Esophagus muscularis mucosa (tissue), 4 donors: ENCODE measurements at regions not wholly inside any gene's neighbourhood (a gene's known extent, or its start where the extent isn't known, plus 50 kb on each side); places are given as distances from the start of the nearest gene placed in this dataset.
A peak's percentile ranks its signal among the peaks of the same experiment; 100 is the strongest.
"Not testable (repeated sequence)": the region's sequence is repeated elsewhere in the genome, so short reads cannot be mapped to it uniquely, and the experiment has no call there.

ENCODE experiments used
- DNase-seq: peaks from one replicate; pipeline ENCODE4 v3.0.0-alpha.2; 2017; ENCODE audit errors: extremely low spot score
- H3K27ac ChIP-seq, 4 donors: fragments of 200-600 bp; sonication (generic); replicated peaks in 1 of 4; 1 replicate in 3 of 4; 2 replicates in 1 of 4; pipeline ENCODE4 v1.5.1; 2016 to 2019; ENCODE audit warnings: mild to moderate bottlenecking in 1 of 4
- H3K27me3 ChIP-seq, 4 donors: fragments of 200-600 bp; sonication (generic); one replicate each; pipeline versions ENCODE4 v1.5.1 to v1.6.0; 2016 to 2019
- H3K36me3 ChIP-seq, 4 donors: fragments of 200-600 bp; sonication (generic); one replicate each; pipeline ENCODE4 v1.5.1; 2016 to 2019
- H3K4me1 ChIP-seq, 4 donors: fragments of 200-600 bp; sonication (generic); one replicate each; pipeline ENCODE4 v1.5.1; 2016 to 2019
- H3K4me3 ChIP-seq, 4 donors: fragments of 200-600 bp; sonication (generic); 1 replicate in 2 of 4; 2 replicates in 2 of 4; pipeline ENCODE4 v1.5.1; 2016 to 2019; ENCODE audit warnings: mild to moderate bottlenecking in 4 of 4, moderate library complexity in 1 of 4
- H3K9me3 ChIP-seq, 4 donors: fragments of 200-600 bp; sonication (generic); 1 replicate in 3 of 4; 2 replicates in 1 of 4; pipeline ENCODE4 v1.5.1; 2016 to 2019
- EP300 ChIP-seq: sonication (generic); formaldehyde crosslinking; IDR thresholded peaks from one replicate; pipeline ENCODE4 v1.6.1; 2017; ENCODE audit warnings: antibody characterized with exemption
- POLR2A ChIP-seq: fragments of 450-650 bp; IDR thresholded peaks from one replicate; pipeline ENCODE4 v1.6.1; 2017; ENCODE audit warnings: antibody characterized with exemption, moderate library complexity, mild to moderate bottlenecking, low read depth
- POLR2AphosphoS5 ChIP-seq, 2 donors: sonication (generic); formaldehyde crosslinking; IDR thresholded peaks; one replicate each; pipeline ENCODE4 v1.6.1; 2017; ENCODE audit warnings: antibody characterized with exemption in 2 of 2
- WGBS: methylation state at CpG from one replicate; pipeline ENCODE4 v1.1.5; 2018; 5-methylcytosine and 5-hydroxymethylcytosine counted together
- intact Hi-C: fragments of 100-400 bp; cut with DNase I; formaldehyde crosslinking; loops from one replicate; pipeline ENCODE4 v1.15.1; 2023
- TF ChIP-seq, protein P1 (sequence below), 3 experiments: fragments of 200-600 bp in 2 of 3; fragments of 450-650 bp in 1 of 3; sonication (generic) in 2 of 3; IDR thresholded peaks; one replicate each; pipeline ENCODE4 v1.5.1; 2017 to 2019; ENCODE audit warnings: antibody characterized with exemption in 3 of 3, mild to moderate bottlenecking in 2 of 3, moderate library complexity in 1 of 3

DNA sequence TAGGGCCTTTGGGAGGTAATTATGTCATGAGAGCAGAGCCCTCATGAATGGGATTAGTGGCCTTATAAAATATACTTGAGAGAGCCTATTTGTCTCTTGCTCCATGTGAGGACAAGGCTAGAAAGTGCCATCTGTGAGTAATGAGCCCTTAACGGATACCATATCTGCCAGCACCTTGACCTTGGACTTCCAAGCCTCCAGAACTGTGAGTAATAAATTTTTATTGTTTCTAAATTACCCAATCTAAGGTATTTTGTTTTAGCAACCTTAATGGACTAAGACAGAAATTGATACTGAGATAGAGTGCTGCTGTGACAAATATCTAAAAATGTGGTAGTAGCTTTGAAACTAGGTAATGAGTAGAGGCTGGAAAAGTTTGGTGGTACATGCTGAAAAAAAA lies 285.0 kb upstream of the DIPK2B start:
- Histone ChIP-seq H3K27me3 (no peaks in the 10 kb centered on the region), H3K4me3 (no peak overlapping the region), H3K27ac (no peak overlapping the region), H3K4me1 (no peaks in the 10 kb centered on the region), H3K36me3 (no peaks in the 10 kb centered on the region), H3K9me3 (peaks cover 0 to 10% (median 0%) of the 10 kb centered on the region in 4 donors)
- DNase-seq, result no peak
- WGBS, result 75% methylated on average over 1 of the region's 1 CpG
- intact Hi-C loops, result no loop called here
- TF ChIP-seq, protein P1, sequence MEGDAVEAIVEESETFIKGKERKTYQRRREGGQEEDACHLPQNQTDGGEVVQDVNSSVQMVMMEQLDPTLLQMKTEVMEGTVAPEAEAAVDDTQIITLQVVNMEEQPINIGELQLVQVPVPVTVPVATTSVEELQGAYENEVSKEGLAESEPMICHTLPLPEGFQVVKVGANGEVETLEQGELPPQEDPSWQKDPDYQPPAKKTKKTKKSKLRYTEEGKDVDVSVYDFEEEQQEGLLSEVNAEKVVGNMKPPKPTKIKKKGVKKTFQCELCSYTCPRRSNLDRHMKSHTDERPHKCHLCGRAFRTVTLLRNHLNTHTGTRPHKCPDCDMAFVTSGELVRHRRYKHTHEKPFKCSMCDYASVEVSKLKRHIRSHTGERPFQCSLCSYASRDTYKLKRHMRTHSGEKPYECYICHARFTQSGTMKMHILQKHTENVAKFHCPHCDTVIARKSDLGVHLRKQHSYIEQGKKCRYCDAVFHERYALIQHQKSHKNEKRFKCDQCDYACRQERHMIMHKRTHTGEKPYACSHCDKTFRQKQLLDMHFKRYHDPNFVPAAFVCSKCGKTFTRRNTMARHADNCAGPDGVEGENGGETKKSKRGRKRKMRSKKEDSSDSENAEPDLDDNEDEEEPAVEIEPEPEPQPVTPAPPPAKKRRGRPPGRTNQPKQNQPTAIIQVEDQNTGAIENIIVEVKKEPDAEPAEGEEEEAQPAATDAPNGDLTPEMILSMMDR (IDR thresholded peaks at IDR 0.05), result no peak
- no peak for TF ChIP-seq POLR2AphosphoS5 (IDR thresholded peaks at IDR 0.05)
- no peak for TF ChIP-seq EP300
- no peak for TF ChIP-seq POLR2A

DNA sequence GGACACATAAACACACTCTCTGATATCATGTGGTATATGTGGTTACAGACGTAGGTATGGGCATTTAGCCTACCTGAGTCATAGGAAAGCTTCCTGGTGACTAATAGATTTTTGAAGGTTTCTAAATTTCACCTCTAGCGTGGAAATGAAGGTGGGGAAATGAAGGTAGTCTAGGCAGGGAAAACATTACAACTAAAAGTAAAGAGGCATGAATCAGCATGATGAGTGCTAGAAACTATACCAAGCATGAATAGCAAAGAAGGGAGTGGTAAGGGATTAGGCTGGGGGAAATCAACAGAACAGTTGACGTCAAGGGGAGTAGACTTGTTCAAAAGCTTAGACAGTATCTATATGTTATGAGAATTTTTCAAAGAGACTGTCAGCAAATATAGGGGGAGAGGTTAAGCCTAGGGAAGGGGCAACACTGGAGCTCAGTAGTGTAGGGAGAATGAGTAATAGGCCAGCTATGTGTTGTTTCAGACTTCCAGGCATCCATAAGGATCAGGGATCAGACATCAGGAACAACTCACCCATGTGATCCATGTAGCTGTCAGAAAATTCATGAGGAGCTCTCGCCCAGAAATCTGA lies 279.3 kb upstream of the DIPK2B start:
- TF ChIP-seq POLR2AphosphoS5 (IDR thresholded peaks at IDR 0.05) (no peak), EP300 (no peak), POLR2A (no peak)
- TF ChIP-seq, protein P1 (IDR thresholded peaks at IDR 0.05), result no peak
- Histone ChIP-seq H3K4me3 (no peak overlapping the region), H3K27me3 (no peaks in the 10 kb centered on the region), H3K9me3 (no peaks in the 10 kb centered on the region), H3K36me3 (no peaks in the 10 kb centered on the region), H3K27ac (peak overlapping the region in 3 of 4 donors; percentile 18 to 49 (median 43)), H3K4me1 (peaks cover 0 to 17% (median 2%) of the 10 kb centered on the region in 4 donors)
- intact Hi-C loops, result no loop called here
- no peak for DNase-seq
- 64% methylated on average over 4 of the region's 4 CpGs for WGBS

DNA sequence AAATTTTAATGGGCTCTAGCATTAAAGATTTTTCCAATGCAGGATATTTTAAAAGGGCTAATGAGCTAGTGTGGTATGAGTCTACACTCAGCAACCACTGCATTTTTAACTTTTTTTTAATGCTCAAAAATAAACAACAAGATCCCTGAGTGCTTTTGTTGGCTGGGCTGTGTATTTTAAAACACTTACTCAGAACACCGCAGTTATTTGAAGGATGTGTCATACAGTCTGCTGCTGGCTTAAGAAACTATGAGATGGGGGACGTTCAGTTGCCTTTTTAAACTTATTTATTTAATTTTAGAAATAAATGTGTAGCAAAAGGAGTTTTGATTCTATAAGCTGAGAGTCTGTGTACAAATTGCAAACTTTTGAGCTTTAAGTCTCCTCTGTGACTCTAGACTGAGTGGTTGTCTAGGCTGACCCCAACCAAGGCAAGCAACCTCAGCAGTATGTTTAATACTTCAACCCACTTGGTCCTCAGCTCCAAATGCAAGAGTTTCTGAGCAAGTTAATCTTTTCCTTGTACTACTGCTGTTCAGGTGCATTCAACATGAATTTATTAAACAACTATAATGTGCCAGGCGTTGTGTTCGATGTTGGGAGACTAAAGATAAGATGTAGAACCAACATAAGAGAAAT lies 278.6 kb upstream of the DIPK2B start:
- H3K27me3 ChIP-seq, result no peaks in the 10 kb centered on the region

DNA sequence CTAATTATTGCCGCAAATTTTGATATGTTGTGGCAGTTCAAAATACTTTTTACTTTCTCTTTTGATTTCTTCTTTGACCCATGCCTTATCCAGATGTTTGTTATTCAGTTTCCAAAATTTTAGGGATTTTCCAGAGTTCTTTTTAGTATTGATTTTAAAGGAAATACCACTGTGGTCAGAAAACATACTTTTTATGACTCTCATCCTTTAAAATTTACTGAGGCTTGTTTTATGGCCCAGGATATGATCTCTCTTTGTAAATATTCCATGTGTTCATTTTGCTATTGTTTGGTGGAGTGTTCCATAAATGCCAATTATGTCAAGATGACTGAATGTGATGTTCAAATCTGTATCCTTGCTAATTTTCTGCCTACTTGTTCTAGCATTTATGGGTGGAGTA lies 272.3 kb upstream of the DIPK2B start:
- Histone ChIP-seq H3K27me3 (no peaks in the 10 kb centered on the region), H3K9me3 (peaks cover 0 to 7% (median 0%) of the 10 kb centered on the region in 4 donors), H3K4me3 (no peak overlapping the region), H3K4me1 (no peaks in the 10 kb centered on the region), H3K27ac (no peak overlapping the region), H3K36me3 (no peaks in the 10 kb centered on the region)
- TF ChIP-seq POLR2AphosphoS5 (IDR thresholded peaks at IDR 0.05), result no peak
- no peak for TF ChIP-seq POLR2A
- TF ChIP-seq, protein P1 (IDR thresholded peaks at IDR 0.05), result no peak
- TF ChIP-seq EP300, result no peak
- intact Hi-C loops, result no loop called here
- no peak for DNase-seq
- 89% methylated on average over 1 of the region's 1 CpG for WGBS

More for the DNA sequence above, 278.6 kb upstream of the DIPK2B start:
- Histone ChIP-seq H3K4me3 (no peak overlapping the region), H3K27ac (peak overlapping the region in 3 of 4 donors; percentile 18 to 49 (median 43)), H3K36me3 (no peaks in the 10 kb centered on the region), H3K9me3 (no peaks in the 10 kb centered on the region), H3K4me1 (peaks cover 0 to 17% (median 2%) of the 10 kb centered on the region in 4 donors)
- no peak for DNase-seq
- intact Hi-C loops, result no loop called here
- WGBS, result 63% methylated on average over 4 of the region's 4 CpGs
- TF ChIP-seq POLR2AphosphoS5 (IDR thresholded peaks at IDR 0.05), result no peak
- TF ChIP-seq, protein P1 (IDR thresholded peaks at IDR 0.05), result no peak
- TF ChIP-seq POLR2A, result no peak
- no peak for TF ChIP-seq EP300

DNA sequence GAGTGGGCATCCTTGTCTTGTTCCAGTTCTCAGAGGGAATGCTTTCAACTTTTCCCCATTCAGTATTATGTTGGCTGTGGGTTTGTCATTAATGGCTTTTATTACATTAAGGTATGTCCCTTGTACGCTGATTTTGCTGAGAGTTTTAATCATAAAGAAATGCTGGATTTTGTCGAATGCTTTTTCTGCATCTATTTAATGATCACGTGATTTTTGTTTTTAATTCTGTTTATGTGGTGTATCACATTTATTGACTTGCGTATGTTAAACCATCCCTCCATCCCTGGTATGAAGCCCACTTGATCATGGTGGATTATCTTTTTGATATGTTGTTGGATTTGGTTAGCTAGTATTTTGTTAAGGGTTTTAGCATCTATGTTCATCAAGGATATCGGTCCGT lies 266.9 kb upstream of the DIPK2B start:
- H3K27me3 ChIP-seq, H3K4me1 ChIP-seq, H3K27ac ChIP-seq, intact Hi-C loops, H3K4me3 ChIP-seq, H3K36me3 ChIP-seq, DNase-seq: not testable (repeated sequence)
- H3K9me3 ChIP-seq, result peaks cover 0 to 21% (median 0%) of the 10 kb centered on the region in 4 donors
- WGBS, result 92% methylated on average over 6 of the region's 6 CpGs

DNA sequence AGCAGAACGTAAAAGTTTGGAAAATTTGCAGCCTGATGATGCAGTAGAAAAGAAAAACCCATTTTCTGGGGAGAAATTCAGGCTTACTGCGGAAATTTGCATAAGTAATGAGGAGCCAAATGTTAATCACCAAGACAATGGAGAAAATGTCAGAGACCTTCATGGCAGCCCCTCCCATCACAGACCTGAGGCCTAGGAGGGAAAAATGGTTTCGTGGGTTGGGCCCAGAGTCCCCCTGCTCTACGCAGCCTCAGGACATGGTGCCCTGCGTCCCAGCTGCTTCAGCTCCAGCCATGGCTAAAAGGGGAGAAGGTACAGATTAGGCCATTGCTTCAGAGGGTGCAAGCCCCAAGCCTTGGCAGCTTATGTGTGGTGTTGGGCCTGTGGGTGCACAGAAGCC lies 255.1 kb upstream of the DIPK2B start:
- intact Hi-C loops, result not testable (repeated sequence)
- WGBS, result 68% methylated on average over 5 of the region's 5 CpGs

More for the DNA sequence above, 255.1 kb upstream of the DIPK2B start:
- not testable (repeated sequence) for H3K36me3 ChIP-seq, H3K4me3 ChIP-seq, DNase-seq, H3K27me3 ChIP-seq, H3K27ac ChIP-seq, H3K4me1 ChIP-seq, H3K9me3 ChIP-seq
